ENCODE measurements at regions not wholly inside any gene's neighbourhood (a gene's known extent, or its start where the extent isn't known, plus 50 kb on each side); places are given as distances from the start of the nearest gene placed in this dataset.

GRCh38 chr2:71852141-71852711 is 295.4 kb downstream of the CYP26B1 start:
- TF ChIP-seq SPI1 (IDR thresholded peaks at IDR 0.05; ENCODE audit: borderline replicate concordance, low read depth), result no peak
- no peak for TF ChIP-seq POLR2AphosphoS5 (IDR thresholded peaks at IDR 0.05; ENCODE audit: low read depth)

Measured in HL-60 (cell line).